ENCODE measurements at regions not wholly inside any gene's neighbourhood (a gene's known extent, or its start where the extent isn't known, plus 50 kb on each side); places are given as distances from the start of the nearest gene placed in this dataset.

DNA sequence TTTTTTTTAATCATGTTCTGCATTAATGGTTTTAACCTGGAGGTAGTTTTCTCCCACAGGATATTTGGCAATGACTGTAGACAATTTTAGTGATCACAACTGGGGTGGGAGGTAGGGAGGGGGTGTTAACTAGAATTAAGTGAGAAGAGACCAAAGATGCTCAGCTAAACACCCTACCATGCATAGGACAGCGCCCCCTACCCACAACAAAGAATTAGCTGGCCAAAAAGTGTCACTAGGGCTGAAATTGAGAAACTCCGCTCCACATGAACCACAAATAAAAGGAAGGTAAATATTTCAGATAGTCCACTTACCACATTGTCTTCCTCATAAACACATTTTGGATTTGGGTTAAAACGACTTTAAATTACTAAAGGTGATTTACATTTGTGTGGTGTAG lies 942.6 kb downstream of the SUCLG1 start (continued):
- TF ChIP-seq, protein P1, sequence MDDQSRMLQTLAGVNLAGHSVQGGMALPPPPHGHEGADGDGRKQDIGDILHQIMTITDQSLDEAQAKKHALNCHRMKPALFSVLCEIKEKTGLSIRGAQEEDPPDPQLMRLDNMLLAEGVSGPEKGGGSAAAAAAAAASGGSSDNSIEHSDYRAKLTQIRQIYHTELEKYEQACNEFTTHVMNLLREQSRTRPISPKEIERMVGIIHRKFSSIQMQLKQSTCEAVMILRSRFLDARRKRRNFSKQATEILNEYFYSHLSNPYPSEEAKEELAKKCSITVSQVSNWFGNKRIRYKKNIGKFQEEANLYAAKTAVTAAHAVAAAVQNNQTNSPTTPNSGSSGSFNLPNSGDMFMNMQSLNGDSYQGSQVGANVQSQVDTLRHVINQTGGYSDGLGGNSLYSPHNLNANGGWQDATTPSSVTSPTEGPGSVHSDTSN (IDR thresholded peaks at IDR 0.05), result no peak
- TF ChIP-seq CBX8 (IDR thresholded peaks at IDR 0.05), result no peak

DNA sequence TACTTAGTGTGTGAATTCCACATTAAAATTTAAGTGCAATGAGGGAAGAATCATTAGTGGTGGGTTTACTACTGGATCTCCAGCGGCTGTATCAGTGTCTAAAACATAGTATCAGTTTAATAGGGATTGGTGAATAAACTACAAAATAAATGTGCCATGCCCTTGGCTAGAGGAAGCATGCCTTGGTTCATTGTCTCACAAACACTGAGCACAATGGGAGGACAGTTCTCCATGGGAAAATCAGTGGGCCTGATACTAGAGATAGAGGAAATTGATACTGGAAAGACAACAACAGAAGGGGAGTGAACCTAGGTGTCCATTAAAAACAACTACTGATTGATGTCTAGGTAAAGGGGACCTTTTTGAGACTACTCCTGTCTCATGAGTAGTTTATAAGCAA lies 971.6 kb downstream of the SUCLG1 start:
- ChIA-PET CTCF (no interaction called here), POLR2A (no interaction called here)
- Histone ChIP-seq H3K9me3 (no peaks in the 10 kb centered on the region), H3K4me1 (no peaks in the 10 kb centered on the region), H3K4me3 (no peak overlapping the region), H3K27ac (no peak overlapping the region), H3K4me2 (no peak overlapping the region)
- ATAC-seq (no peak), DNase-seq (ENCODE audit: low read depth in 1 of 2, low spot score in 1 of 2) (no peak), FAIRE-seq (no peak)
- 0% methylated on average over 1 of the region's 1 CpG for WGBS (ENCODE audit: missing lambda C conversion rate)
- TF ChIP-seq BHLHE40 (IDR thresholded peaks at IDR 0.05; ENCODE audit: low read depth, low read length) (no peak), PHF8 (IDR thresholded peaks at IDR 0.05; ENCODE audit: borderline replicate concordance, low read depth) (no peak), TFCP2L1 (CRISPR knock-in tag; IDR thresholded peaks at IDR 0.05) (no peak), ATOH8 (CRISPR knock-in tag; IDR thresholded peaks at IDR 0.05; ENCODE audit: low read depth) (no peak), MAX (IDR thresholded peaks at IDR 0.05) (no peak)

DNA sequence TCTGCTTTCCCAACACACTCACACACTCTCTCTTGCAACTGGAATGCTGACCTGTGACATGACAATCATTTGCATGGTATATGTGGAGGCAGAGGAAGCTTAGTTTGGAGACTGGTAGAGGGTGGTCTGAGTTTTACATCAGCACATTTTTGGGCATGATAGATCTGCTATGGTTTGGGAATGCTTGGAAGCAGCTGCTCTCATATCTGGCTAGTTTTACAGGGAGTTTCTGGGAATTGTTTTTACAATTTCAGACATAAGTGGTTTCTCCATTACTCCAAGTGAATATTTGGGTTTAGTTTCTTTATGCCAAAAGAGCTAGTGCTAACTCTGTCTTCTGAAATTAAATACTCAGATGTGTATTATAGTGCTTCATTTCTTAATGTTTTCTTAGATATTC lies 977.6 kb downstream of the SUCLG1 start:
- no peak overlapping the region for H3K4me2 ChIP-seq
- ChIA-PET CTCF (interaction anchor here (1.2 kb wide), 1 partner anchor 24 kb away, joined by 3 read pairs; no protein-coding TSS in a partner anchor), POLR2A (no interaction called here)
- no peaks in the 10 kb centered on the region for H3K4me1 ChIP-seq
- ATAC-seq (no peak), DNase-seq (ENCODE audit: low read depth in 1 of 2, low spot score in 1 of 2) (no peak), FAIRE-seq (no peak)
- no peak overlapping the region for H3K27ac ChIP-seq
- TF ChIP-seq PHF8 (IDR thresholded peaks at IDR 0.05; ENCODE audit: borderline replicate concordance, low read depth), result no peak
- H3K4me3 ChIP-seq, result no peak overlapping the region
- no peaks in the 10 kb centered on the region for H3K9me3 ChIP-seq

DNA sequence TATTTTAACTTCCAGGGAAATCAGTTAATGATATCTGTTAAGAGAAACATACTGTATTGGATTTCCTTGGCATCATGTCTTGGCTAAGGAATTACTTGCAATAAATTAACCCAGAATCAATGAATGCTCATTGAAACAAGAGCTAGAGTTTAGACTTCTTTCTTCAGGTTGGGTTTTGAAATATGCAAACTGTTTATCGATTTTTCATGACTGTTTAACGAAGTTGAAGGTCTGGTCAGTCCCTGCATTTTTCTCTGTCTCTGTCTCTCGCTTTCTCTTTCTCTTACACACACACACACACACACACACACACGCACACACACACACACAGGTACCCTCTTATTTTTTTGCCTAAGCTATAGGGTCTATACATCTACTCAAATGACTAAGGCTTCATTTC lies 981.0 kb downstream of the SUCLG1 start:
- TF ChIP-seq, protein P2, sequence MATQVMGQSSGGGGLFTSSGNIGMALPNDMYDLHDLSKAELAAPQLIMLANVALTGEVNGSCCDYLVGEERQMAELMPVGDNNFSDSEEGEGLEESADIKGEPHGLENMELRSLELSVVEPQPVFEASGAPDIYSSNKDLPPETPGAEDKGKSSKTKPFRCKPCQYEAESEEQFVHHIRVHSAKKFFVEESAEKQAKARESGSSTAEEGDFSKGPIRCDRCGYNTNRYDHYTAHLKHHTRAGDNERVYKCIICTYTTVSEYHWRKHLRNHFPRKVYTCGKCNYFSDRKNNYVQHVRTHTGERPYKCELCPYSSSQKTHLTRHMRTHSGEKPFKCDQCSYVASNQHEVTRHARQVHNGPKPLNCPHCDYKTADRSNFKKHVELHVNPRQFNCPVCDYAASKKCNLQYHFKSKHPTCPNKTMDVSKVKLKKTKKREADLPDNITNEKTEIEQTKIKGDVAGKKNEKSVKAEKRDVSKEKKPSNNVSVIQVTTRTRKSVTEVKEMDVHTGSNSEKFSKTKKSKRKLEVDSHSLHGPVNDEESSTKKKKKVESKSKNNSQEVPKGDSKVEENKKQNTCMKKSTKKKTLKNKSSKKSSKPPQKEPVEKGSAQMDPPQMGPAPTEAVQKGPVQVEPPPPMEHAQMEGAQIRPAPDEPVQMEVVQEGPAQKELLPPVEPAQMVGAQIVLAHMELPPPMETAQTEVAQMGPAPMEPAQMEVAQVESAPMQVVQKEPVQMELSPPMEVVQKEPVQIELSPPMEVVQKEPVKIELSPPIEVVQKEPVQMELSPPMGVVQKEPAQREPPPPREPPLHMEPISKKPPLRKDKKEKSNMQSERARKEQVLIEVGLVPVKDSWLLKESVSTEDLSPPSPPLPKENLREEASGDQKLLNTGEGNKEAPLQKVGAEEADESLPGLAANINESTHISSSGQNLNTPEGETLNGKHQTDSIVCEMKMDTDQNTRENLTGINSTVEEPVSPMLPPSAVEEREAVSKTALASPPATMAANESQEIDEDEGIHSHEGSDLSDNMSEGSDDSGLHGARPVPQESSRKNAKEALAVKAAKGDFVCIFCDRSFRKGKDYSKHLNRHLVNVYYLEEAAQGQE (IDR thresholded peaks at IDR 0.05), result no peak
- TF ChIP-seq NR3C1 (IDR thresholded peaks at IDR 0.05) (no peak), TFCP2L1 (CRISPR knock-in tag; IDR thresholded peaks at IDR 0.05) (no peak)
- TF ChIP-seq, protein P3, sequence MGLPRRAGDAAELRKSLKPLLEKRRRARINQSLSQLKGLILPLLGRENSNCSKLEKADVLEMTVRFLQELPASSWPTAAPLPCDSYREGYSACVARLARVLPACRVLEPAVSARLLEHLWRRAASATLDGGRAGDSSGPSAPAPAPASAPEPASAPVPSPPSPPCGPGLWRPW (IDR thresholded peaks at IDR 0.05), result no peak
- FAIRE-seq (no peak), ATAC-seq (no peak), DNase-seq (ENCODE audit: low read depth in 1 of 2, low spot score in 1 of 2) (no peak)
- ChIA-PET POLR2A (no interaction called here), CTCF (no interaction called here)
- Histone ChIP-seq H3K4me2 (no peak overlapping the region), H3K27ac (no peak overlapping the region), H3K4me1 (no peaks in the 10 kb centered on the region), H3K4me3 (no peak overlapping the region), H3K9me3 (no peaks in the 10 kb centered on the region)
- 7% methylated on average over 4 of the region's 4 CpGs for WGBS (ENCODE audit: missing lambda C conversion rate)

GRCh38 chr2:83475371-83475770 lies 983.7 kb downstream of the SUCLG1 start:
- no peak overlapping the region for H3K4me3 ChIP-seq
- ChIA-PET CTCF (no interaction called here), POLR2A (no interaction called here)
- H3K9me3 ChIP-seq, result no peaks in the 10 kb centered on the region
- no peak overlapping the region for H3K27ac ChIP-seq
- 24% methylated on average over 2 of the region's 2 CpGs for WGBS (ENCODE audit: missing lambda C conversion rate)
- no peaks in the 10 kb centered on the region for H3K4me1 ChIP-seq
- TF ChIP-seq POLR2AphosphoS2 (conservative IDR thresholded peaks at IDR 0.05; ENCODE audit: low read length), result no peak
- TF ChIP-seq HEYL (CRISPR knock-in tag; IDR thresholded peaks at IDR 0.05), result no peak
- TF ChIP-seq, protein P4, sequence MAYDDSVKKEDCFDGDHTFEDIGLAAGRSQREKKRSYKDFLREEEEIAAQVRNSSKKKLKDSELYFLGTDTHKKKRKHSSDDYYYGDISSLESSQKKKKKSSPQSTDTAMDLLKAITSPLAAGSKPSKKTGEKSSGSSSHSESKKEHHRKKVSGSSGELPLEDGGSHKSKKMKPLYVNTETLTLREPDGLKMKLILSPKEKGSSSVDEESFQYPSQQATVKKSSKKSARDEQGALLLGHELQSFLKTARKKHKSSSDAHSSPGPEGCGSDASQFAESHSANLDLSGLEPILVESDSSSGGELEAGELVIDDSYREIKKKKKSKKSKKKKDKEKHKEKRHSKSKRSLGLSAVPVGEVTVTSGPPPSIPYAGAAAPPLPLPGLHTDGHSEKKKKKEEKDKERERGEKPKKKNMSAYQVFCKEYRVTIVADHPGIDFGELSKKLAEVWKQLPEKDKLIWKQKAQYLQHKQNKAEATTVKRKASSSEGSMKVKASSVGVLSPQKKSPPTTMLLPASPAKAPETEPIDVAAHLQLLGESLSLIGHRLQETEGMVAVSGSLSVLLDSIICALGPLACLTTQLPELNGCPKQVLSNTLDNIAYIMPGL (CRISPR knock-in tag; IDR thresholded peaks at IDR 0.05; ENCODE audit: borderline replicate concordance), result no peak
- TF ChIP-seq POLR2A (IDR thresholded peaks at IDR 0.05; ENCODE audit: low read length), result no peak
- no peak for TF ChIP-seq EP300 (IDR thresholded peaks at IDR 0.05)
- no peak for TF ChIP-seq ZFP36 (IDR thresholded peaks at IDR 0.05; ENCODE audit: borderline replicate concordance, partially characterized antibody)
- no peak for TF ChIP-seq SMC3 (IDR thresholded peaks at IDR 0.05)
- no peak for TF ChIP-seq TP53 (CRISPR knock-in tag; IDR thresholded peaks at IDR 0.05)
- no peak for TF ChIP-seq RAD21 (conservative IDR thresholded peaks at IDR 0.05 in 1 of 2, IDR thresholded peaks at IDR 0.05 in 1 of 2)
- FAIRE-seq (no peak), ATAC-seq (no peak), DNase-seq (ENCODE audit: low read depth in 1 of 2, low spot score in 1 of 2) (no peak)
- H3K4me2 ChIP-seq, result no peak overlapping the region
